ENCODE measurements at regions not wholly inside any gene's neighbourhood (a gene's known extent, or its start where the extent isn't known, plus 50 kb on each side); places are given as distances from the start of the nearest gene placed in this dataset.

DNA sequence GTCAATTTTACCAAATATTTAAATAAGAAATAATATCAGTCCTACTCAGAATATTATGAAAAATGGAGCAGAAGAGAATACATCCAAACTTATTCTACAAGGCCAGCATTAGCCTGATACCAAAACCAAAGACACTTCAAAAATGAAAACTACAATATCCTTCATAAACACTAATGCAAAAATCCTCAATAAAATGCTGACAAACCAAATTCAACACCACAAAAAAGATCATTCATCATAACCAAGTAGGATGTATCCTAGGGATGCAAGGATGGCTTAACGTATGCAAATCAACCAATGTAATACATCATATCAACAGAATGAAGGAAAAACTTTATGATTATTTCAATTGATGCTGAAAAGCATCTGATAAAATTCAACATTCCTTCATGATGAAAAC lies 352.4 kb upstream of the ADGRB3 start:
- CTCF ChIA-PET, result no interaction called here
- H3K27me3 ChIP-seq (ENCODE audit: control insufficient read depth in 1 of 2, insufficient read depth in 2 of 2, low read length in 2 of 2), result no peaks in the 10 kb centered on the region
- no peaks in the 10 kb centered on the region for H3K4me1 Mint-ChIP-seq (ENCODE audit: low read depth)
- no peaks in the 10 kb centered on the region for H3K36me3 Mint-ChIP-seq (ENCODE audit: low read depth)
- peaks cover 12% of the 10 kb centered on the region for H3K9me3 Mint-ChIP-seq
- H3K27me3 Mint-ChIP-seq, result no peaks in the 10 kb centered on the region
- no peak for DNase-seq
- H3K27ac Mint-ChIP-seq, result no peak overlapping the region
- no peak overlapping the region for H3K27ac ChIP-seq (ENCODE audit: low read depth in 1 of 2, low read length in 2 of 2)
- H3K4me3 Mint-ChIP-seq, result no peak overlapping the region
- H3K4me1 ChIP-seq (ENCODE audit: insufficient read depth, low read length), result no peaks in the 10 kb centered on the region
- H3K4me3 ChIP-seq (ENCODE audit: low read length), result no peak overlapping the region
- intact Hi-C loops (cut with DNase I, micrococcal nuclease), result no loop called here
- POLR2A ChIA-PET, result no interaction called here
- TF ChIP-seq, protein P1, sequence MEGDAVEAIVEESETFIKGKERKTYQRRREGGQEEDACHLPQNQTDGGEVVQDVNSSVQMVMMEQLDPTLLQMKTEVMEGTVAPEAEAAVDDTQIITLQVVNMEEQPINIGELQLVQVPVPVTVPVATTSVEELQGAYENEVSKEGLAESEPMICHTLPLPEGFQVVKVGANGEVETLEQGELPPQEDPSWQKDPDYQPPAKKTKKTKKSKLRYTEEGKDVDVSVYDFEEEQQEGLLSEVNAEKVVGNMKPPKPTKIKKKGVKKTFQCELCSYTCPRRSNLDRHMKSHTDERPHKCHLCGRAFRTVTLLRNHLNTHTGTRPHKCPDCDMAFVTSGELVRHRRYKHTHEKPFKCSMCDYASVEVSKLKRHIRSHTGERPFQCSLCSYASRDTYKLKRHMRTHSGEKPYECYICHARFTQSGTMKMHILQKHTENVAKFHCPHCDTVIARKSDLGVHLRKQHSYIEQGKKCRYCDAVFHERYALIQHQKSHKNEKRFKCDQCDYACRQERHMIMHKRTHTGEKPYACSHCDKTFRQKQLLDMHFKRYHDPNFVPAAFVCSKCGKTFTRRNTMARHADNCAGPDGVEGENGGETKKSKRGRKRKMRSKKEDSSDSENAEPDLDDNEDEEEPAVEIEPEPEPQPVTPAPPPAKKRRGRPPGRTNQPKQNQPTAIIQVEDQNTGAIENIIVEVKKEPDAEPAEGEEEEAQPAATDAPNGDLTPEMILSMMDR (IDR thresholded peaks at IDR 0.05), result no peak
- no peak for ATAC-seq (ENCODE audit: poor library complexity)
- H3K36me3 ChIP-seq (ENCODE audit: insufficient read depth, low read length), result no peaks in the 10 kb centered on the region
- H3K9me3 ChIP-seq (ENCODE audit: control insufficient read depth in 1 of 2, insufficient read depth in 1 of 2, low read length in 2 of 2), result peaks cover 0 to 6% of the 10 kb centered on the region in 2 experiments

DNA sequence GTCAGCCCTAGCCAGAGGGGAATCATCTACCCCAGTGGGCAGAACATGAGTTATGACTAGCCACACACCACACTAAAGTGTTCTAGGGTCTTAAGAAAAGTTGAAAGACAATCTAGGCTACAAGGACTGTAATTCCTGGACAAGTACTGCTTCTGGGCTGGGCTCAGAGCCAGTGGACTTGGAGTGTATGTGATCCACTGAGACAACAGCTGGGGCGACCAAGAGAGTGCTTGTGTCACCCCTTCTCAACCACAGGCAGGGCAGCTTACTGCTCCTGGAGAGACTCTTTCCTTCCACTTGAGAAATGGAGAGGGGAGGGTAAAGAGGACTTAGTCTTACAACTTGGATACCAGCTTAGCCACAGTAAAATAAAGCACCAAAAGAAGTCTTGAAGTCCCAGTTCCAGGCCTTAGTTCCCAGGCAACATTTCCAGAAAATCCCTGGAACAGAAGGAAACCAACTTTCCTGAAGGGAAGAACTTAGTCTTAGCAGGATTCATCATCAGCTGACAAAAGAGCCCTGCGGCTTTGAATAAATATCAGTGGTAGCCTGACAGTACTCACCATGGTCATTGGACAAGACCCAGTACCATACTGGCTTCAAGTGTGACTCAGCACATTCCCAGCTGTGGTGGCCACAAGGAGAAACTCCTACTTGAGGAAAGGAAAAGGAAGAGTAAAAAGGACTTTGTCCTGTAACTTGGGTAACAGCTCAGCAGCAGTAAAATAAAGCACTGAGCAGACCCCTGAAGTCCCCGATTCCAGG lies 355.1 kb upstream of the ADGRB3 start:
- H3K9me3 Mint-ChIP-seq, result peaks cover 15% of the 10 kb centered on the region
- ChIA-PET POLR2A (no interaction called here), CTCF (no interaction called here)
- TF ChIP-seq, protein P1 (IDR thresholded peaks at IDR 0.05), result no peak
- no peak for ATAC-seq (ENCODE audit: poor library complexity)
- no peaks in the 10 kb centered on the region for H3K27me3 ChIP-seq (ENCODE audit: control insufficient read depth in 1 of 2, insufficient read depth in 2 of 2, low read length in 2 of 2)
- no peak overlapping the region for H3K4me3 ChIP-seq (ENCODE audit: low read length)
- no peaks in the 10 kb centered on the region for H3K4me1 ChIP-seq (ENCODE audit: insufficient read depth, low read length)
- H3K36me3 ChIP-seq (ENCODE audit: insufficient read depth, low read length), result no peaks in the 10 kb centered on the region
- intact Hi-C loops (cut with DNase I, micrococcal nuclease), result no loop called here
- H3K27ac ChIP-seq (ENCODE audit: low read depth in 1 of 2, low read length in 2 of 2), result no peak overlapping the region
- peaks cover 0 to 9% of the 10 kb centered on the region in 2 experiments for H3K9me3 ChIP-seq (ENCODE audit: control insufficient read depth in 1 of 2, insufficient read depth in 1 of 2, low read length in 2 of 2)
- no peaks in the 10 kb centered on the region for H3K4me1 Mint-ChIP-seq (ENCODE audit: low read depth)
- H3K27me3 Mint-ChIP-seq, result no peaks in the 10 kb centered on the region
- H3K27ac Mint-ChIP-seq, result no peak overlapping the region
- no peaks in the 10 kb centered on the region for H3K36me3 Mint-ChIP-seq (ENCODE audit: low read depth)
- DNase-seq, result no peak
- no peak overlapping the region for H3K4me3 Mint-ChIP-seq

DNA sequence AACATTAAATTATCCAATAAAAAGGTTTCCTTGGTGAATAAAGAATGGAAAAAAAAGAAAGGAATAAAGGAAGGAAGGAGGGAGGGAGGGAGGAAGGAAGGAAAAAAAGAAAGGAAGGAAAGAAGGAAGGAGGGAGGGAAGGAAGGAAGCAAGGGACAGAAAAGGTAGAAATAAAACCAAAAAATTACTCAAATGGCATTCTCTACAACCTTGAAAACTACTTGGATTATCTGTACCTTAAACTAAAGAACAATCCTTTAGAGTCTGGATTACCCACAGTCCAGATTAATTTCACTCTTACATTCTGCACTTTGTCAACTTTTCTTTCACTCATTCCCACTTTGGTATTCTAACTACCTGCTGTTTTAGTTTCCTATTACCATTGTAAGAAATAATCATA lies 361.8 kb upstream of the ADGRB3 start:
- no peaks in the 10 kb centered on the region for H3K4me1 ChIP-seq (ENCODE audit: insufficient read depth, low read length)
- no peak for DNase-seq
- no peaks in the 10 kb centered on the region for H3K36me3 ChIP-seq (ENCODE audit: insufficient read depth, low read length)
- intact Hi-C loops (cut with DNase I, micrococcal nuclease), result no loop called here
- no peak overlapping the region for H3K27ac Mint-ChIP-seq
- H3K4me3 Mint-ChIP-seq, result no peak overlapping the region
- H3K27me3 ChIP-seq (ENCODE audit: control insufficient read depth in 1 of 2, insufficient read depth in 2 of 2, low read length in 2 of 2), result no peaks in the 10 kb centered on the region
- H3K27me3 Mint-ChIP-seq, result no peaks in the 10 kb centered on the region
- no peaks in the 10 kb centered on the region for H3K36me3 Mint-ChIP-seq (ENCODE audit: low read depth)
- H3K27ac ChIP-seq (ENCODE audit: low read depth in 1 of 2, low read length in 2 of 2), result no peak overlapping the region
- CTCF ChIA-PET, result no interaction called here
- ATAC-seq (ENCODE audit: poor library complexity), result no peak
- TF ChIP-seq, protein P1 (IDR thresholded peaks at IDR 0.05), result no peak
- peaks cover 0 to 3% of the 10 kb centered on the region in 2 experiments for H3K9me3 ChIP-seq (ENCODE audit: control insufficient read depth in 1 of 2, insufficient read depth in 1 of 2, low read length in 2 of 2)
- H3K9me3 Mint-ChIP-seq, result peaks cover 15% of the 10 kb centered on the region
- POLR2A ChIA-PET, result no interaction called here
- no peaks in the 10 kb centered on the region for H3K4me1 Mint-ChIP-seq (ENCODE audit: low read depth)
- no peak overlapping the region for H3K4me3 ChIP-seq (ENCODE audit: low read length)
